HCT116 (cell line): ENCODE measurements at regions not wholly inside any gene's neighbourhood (a gene's known extent, or its start where the extent isn't known, plus 50 kb on each side); places are given as distances from the start of the nearest gene placed in this dataset.

Experiments
- ATAC-seq: fragments of 200-7000 bp; cut with Tn5 transposase; 2 replicates; pipeline ENCODE4 v1.9.1; 2020; ENCODE audit warnings: mild to moderate bottlenecking, moderate library complexity
- BruUV-seq: library from RNA; stranded (reverse); fragments of 400-500 nt; replicated peaks from 2 replicates; lab custom pipeline; 2021; lab: Mats Ljungman, UMichigan
- CTCF ChIA-PET: fragments of 300-600 bp; sonication (Branson Sonifier 250); formaldehyde crosslinking; loops from one replicate; lab custom pipeline; 2021; ENCODE audit warnings: antibody characterized with exemption; lab: Charles Lee
- POLR2A ChIA-PET: fragments of 300-600, 350-600 bp; sonication (Branson Sonifier 250); formaldehyde crosslinking; loops from one replicate; lab custom pipeline; 2021; ENCODE audit warnings: antibody characterized with exemption; lab: Charles Lee
- RAD21 ChIA-PET, 2 experiments: fragments of 300-600 bp; sonication (Branson Sonifier 250); formaldehyde crosslinking; loops; one replicate each; lab custom pipeline; 2023; ENCODE audit warnings: low total read pairs in 2 of 2; ENCODE audit not compliant: uncharacterized antibody in 2 of 2, unreplicated experiment in 2 of 2, low non-redundant PET in 1 of 2; lab: Charles Lee
- DNase-seq: peaks from one replicate; pipeline ENCODE4 v3.0.0-alpha.2; 2010; ENCODE audit warnings: low read depth, low spot score
- H2AFZ ChIP-seq: fragments of 200-600 bp; shearing (Covaris generic), sonication (generic); 2 replicates; pipeline ENCODE4 v1.6.1; 2017; ENCODE audit warnings: low read depth, mixed run types, mixed read lengths, antibody characterized with exemption, low read length; ENCODE audit not compliant: poor library complexity, severe bottlenecking
- H3K27ac ChIP-seq: 2 replicates; pipeline ENCODE4 v1.5.1; 2012; ENCODE audit warnings: low read depth, low read length
- H3K27me3 ChIP-seq: fragments of 200-600 bp; sonication (generic); 2 replicates; pipeline ENCODE4 v1.6.1; 2016; ENCODE audit warnings: mixed run types, low read length, mixed read lengths; ENCODE audit not compliant: insufficient read depth
- H3K36me3 ChIP-seq, 2 experiments: fragments of 200-500 bp in 1 of 2; fragments of 200-600 bp in 1 of 2; sonication (Bioruptor generic) in 1 of 2; sonication (generic) in 1 of 2; 2 replicates each; pipeline versions ENCODE4 v1.5.1 to v1.6.1; 2014 to 2016; ENCODE audit warnings: low read length in 2 of 2, inconsistent platforms in 1 of 2, mixed read lengths in 1 of 2, mixed run types in 1 of 2; ENCODE audit not compliant: insufficient read depth in 2 of 2, control insufficient read depth in 1 of 2
- H3K4me1 ChIP-seq, 2 experiments: fragments of 200-600 bp in 1 of 2; sonication (generic) in 1 of 2; 2 replicates each; pipeline versions ENCODE4 v1.5.1 to v1.6.1; 2012 to 2017; ENCODE audit warnings: low read length in 2 of 2, inconsistent platforms in 1 of 2, mild to moderate bottlenecking in 1 of 2, mixed read lengths in 1 of 2, mixed run types in 1 of 2, moderate library complexity in 1 of 2; ENCODE audit not compliant: insufficient read depth in 2 of 2, control insufficient read depth in 1 of 2
- H3K4me2 ChIP-seq: fragments of 200-600 bp; sonication (generic); 2 replicates; pipeline ENCODE4 v1.6.1; 2017; ENCODE audit warnings: mixed run types, low read length, mixed read lengths
- H3K4me3 ChIP-seq, 2 experiments: fragments of 200-600 bp in 1 of 2; sonication (generic) in 1 of 2; replicated peaks in 1 of 2; 2 replicates each; pipeline ENCODE4 v1.5.1; 2011 to 2016; ENCODE audit warnings: low read length in 2 of 2, control low read depth in 1 of 2, low read depth in 1 of 2, mild to moderate bottlenecking in 1 of 2, mixed read lengths in 1 of 2, mixed run types in 1 of 2
- H3K79me2 ChIP-seq: fragments of 200-600 bp; sonication (generic); 2 replicates; pipeline ENCODE4 v1.6.1; 2017; ENCODE audit warnings: mild to moderate bottlenecking, mixed run types, low read length, moderate library complexity, mixed read lengths; ENCODE audit not compliant: insufficient read depth
- H3K9ac ChIP-seq: fragments of 200-600 bp; sonication (generic); 2 replicates; pipeline ENCODE4 v1.6.1; 2016; ENCODE audit warnings: low read length, mixed read lengths
- H3K9me2 ChIP-seq: fragments of 200-600 bp; sonication (generic), shearing (Covaris generic); 2 replicates; pipeline ENCODE4 v1.6.1; 2017; ENCODE audit warnings: mixed run types, mild to moderate bottlenecking, moderate library complexity; ENCODE audit not compliant: insufficient read depth
- H3K9me3 ChIP-seq, 2 experiments: fragments of 200-500 bp in 1 of 2; fragments of 200-600 bp in 1 of 2; sonication (Bioruptor generic) in 1 of 2; sonication (generic) in 1 of 2; 2 replicates each; pipeline ENCODE4 v1.6.1; 2014 to 2017; ENCODE audit warnings: low read length in 2 of 2, mixed read lengths in 2 of 2, inconsistent platforms in 1 of 2, low read depth in 1 of 2, mild to moderate bottlenecking in 1 of 2, mixed run types in 1 of 2, moderate library complexity in 1 of 2; ENCODE audit not compliant: control insufficient read depth in 1 of 2, insufficient read depth in 1 of 2
- H4K20me1 ChIP-seq: fragments of 200-600 bp; sonication (generic), shearing (Covaris generic); 2 replicates; pipeline ENCODE4 v1.6.1; 2017; ENCODE audit warnings: mixed run types, mild to moderate bottlenecking, moderate library complexity; ENCODE audit not compliant: insufficient read depth
- CBX3 ChIP-seq: IDR thresholded peaks from 2 replicates; pipeline ENCODE4 v1.6.1; 2012; ENCODE audit warnings: low read depth
- CTCF ChIP-seq, 3 experiments: fragments of 200-600 bp in 1 of 3; sonication (generic) in 1 of 3; IDR thresholded peaks in 2 of 3; conservative IDR thresholded peaks in 1 of 3; 2 replicates each; pipeline ENCODE4 v1.5.1; 2012 to 2017; ENCODE audit warnings: low read depth in 2 of 3, low read length in 2 of 3, antibody characterized with exemption in 1 of 3, borderline replicate concordance in 1 of 3, control low read depth in 1 of 3, mild to moderate bottlenecking in 1 of 3, mixed read lengths in 1 of 3, mixed run types in 1 of 3, moderate library complexity in 1 of 3; ENCODE audit not compliant: insufficient read depth in 1 of 3
- EZH2 ChIP-seq: fragments of 200-600 bp; sonication (generic); IDR thresholded peaks from 2 replicates; pipeline ENCODE4 v1.6.1; 2017; ENCODE audit warnings: antibody characterized with exemption, mixed run types
- EZH2phosphoT487 ChIP-seq: fragments of 200-600 bp; IDR thresholded peaks from 2 replicates; pipeline ENCODE4 v1.6.1; 2018; ENCODE audit warnings: antibody characterized with exemption, borderline replicate concordance
- FOSL1 ChIP-seq: IDR thresholded peaks from 2 replicates; pipeline ENCODE4 v1.6.1; 2012; ENCODE audit warnings: low read depth
- JUND ChIP-seq: IDR thresholded peaks from 2 replicates; pipeline ENCODE4 v1.6.1; 2012
- POLR2A ChIP-seq: IDR thresholded peaks from 2 replicates; pipeline ENCODE4 v1.7.0; 2011; ENCODE audit warnings: borderline replicate concordance; ENCODE audit not compliant: insufficient read depth, insufficient read length; ENCODE audit errors: extremely low read depth
- ZNF274 ChIP-seq: fragments of 200-500 bp; sonication (Bioruptor generic); IDR thresholded peaks from 2 replicates; pipeline ENCODE4 v1.6.1; 2014; ENCODE audit warnings: mild to moderate bottlenecking, low read depth, low read length, inconsistent platforms
- intact Hi-C: fragments of 100-400 bp; cut with micrococcal nuclease; formaldehyde crosslinking; loops from 2 replicates; pipeline ENCODE4 v1.10.0; 2022
- TF ChIP-seq, protein P1 (sequence below): IDR thresholded peaks from 2 replicates; pipeline ENCODE4 v1.6.1; 2011; ENCODE audit warnings: mild to moderate bottlenecking, low read length, moderate library complexity; ENCODE audit not compliant: insufficient replicate concordance; ENCODE audit errors: extremely low read depth

GRCh38 chr2:189254268-189254883 lies 74.8 kb upstream of the COL5A2 start:
- no peaks in the 10 kb centered on the region for H3K36me3 ChIP-seq
- H3K4me3 ChIP-seq = no peak overlapping the region
- no peaks in the 10 kb centered on the region for H3K4me1 ChIP-seq
- ChIA-PET CTCF (no interaction called here), POLR2A (no interaction called here), RAD21 (no interaction called here)
- H3K27me3 ChIP-seq = no peaks in the 10 kb centered on the region
- no peaks in the 10 kb centered on the region for H3K79me2 ChIP-seq
- TF ChIP-seq FOSL1 (no peak), JUND (no peak), EZH2phosphoT487 (no peak)
- DNase-seq = no peak
- H3K9ac ChIP-seq = no peak overlapping the region
- BruUV-seq = no TSS peak
- H2AFZ ChIP-seq = no peak overlapping the region
- no peak overlapping the region for H3K4me2 ChIP-seq
- no peaks in the 10 kb centered on the region for H4K20me1 ChIP-seq
- intact Hi-C loops = no loop called here
- H3K9me2 ChIP-seq = no peaks in the 10 kb centered on the region
- no peak for ATAC-seq
- H3K27ac ChIP-seq = no peak overlapping the region
- no peaks in the 10 kb centered on the region for H3K9me3 ChIP-seq

- Histone ChIP-seq H3K9me2 (no peaks in the 10 kb centered on the region), H3K79me2 (no peaks in the 10 kb centered on the region), H3K9me3 (no peaks in the 10 kb centered on the region), H4K20me1 (no peaks in the 10 kb centered on the region), H3K4me3 (no peak overlapping the region), H3K4me1 (no peaks in the 10 kb centered on the region), H3K27me3 (no peaks in the 10 kb centered on the region), H2AFZ (no peak overlapping the region), H3K9ac (no peak overlapping the region), H3K36me3 (no peaks in the 10 kb centered on the region), H3K4me2 (no peak overlapping the region), H3K27ac (no peak overlapping the region)
- ATAC-seq = no peak
- intact Hi-C loops = no loop called here
- ChIA-PET POLR2A (no interaction called here), CTCF (no interaction called here), RAD21 (no interaction called here)
- TF ChIP-seq ZNF274 = no peak
- no peak for TF ChIP-seq EZH2
- no peak for TF ChIP-seq POLR2A
- TF ChIP-seq, protein P1, sequence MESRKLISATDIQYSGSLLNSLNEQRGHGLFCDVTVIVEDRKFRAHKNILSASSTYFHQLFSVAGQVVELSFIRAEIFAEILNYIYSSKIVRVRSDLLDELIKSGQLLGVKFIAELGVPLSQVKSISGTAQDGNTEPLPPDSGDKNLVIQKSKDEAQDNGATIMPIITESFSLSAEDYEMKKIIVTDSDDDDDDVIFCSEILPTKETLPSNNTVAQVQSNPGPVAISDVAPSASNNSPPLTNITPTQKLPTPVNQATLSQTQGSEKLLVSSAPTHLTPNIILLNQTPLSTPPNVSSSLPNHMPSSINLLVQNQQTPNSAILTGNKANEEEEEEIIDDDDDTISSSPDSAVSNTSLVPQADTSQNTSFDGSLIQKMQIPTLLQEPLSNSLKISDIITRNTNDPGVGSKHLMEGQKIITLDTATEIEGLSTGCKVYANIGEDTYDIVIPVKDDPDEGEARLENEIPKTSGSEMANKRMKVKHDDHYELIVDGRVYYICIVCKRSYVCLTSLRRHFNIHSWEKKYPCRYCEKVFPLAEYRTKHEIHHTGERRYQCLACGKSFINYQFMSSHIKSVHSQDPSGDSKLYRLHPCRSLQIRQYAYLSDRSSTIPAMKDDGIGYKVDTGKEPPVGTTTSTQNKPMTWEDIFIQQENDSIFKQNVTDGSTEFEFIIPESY = no peak
- TF ChIP-seq CTCF (IDR thresholded peaks at IDR 0.05 in 2 of 3, conservative IDR thresholded peaks at IDR 0.05 in 1 of 3; ENCODE audit: borderline replicate concordance in 1 of 3, insufficient read depth in 1 of 3, low read depth in 2 of 3, low read length in 2 of 3) = no peak
- no peak for TF ChIP-seq CBX3
- no TSS peak for BruUV-seq
- DNase-seq = no peak
Observed at GRCh38 chr2:189255711-189256110, 76.2 kb upstream of the COL5A2 start.
